Activated naive CD4-positive, alpha-beta T cell treated with Interleukin-2 at 50 U/mL for 16 hours (primary cell): ENCODE measurements at regions not wholly inside any gene's neighbourhood (a gene's known extent, or its start where the extent isn't known, plus 50 kb on each side); places are given as distances from the start of the nearest gene placed in this dataset.

ENCODE experiments used
- DNase-seq: peaks from one replicate; pipeline ENCODE4 v3.0.0-alpha.2; 2020

- no peak for DNase-seq
Measured at GRCh38 chr9:80158554-80159170, 586.9 kb downstream of the TLE4 start.

- no peak for DNase-seq
Measured at GRCh38 chr9:80158131-80158530, 586.4 kb downstream of the TLE4 start.

DNA sequence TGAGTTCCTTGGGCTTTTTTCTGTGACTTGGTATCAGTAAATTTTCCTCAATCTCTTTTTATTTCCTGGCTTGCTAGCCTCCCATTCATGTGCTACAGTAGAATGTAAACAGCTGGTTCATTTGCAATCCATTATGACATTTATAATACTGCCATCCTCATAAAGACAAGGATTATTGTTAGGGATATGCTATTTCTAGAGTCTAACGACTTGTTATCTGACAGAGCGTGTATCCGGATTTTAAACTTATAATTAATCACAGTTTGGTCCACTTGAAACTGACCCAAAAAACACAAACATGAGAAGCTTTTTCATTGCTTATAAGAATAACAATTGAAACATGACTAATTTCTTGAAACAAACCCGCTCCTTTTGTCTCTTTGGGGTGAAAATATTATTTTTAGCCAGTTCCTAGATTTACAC is 585.8 kb downstream of the TLE4 start:
- no peak for DNase-seq

DNA sequence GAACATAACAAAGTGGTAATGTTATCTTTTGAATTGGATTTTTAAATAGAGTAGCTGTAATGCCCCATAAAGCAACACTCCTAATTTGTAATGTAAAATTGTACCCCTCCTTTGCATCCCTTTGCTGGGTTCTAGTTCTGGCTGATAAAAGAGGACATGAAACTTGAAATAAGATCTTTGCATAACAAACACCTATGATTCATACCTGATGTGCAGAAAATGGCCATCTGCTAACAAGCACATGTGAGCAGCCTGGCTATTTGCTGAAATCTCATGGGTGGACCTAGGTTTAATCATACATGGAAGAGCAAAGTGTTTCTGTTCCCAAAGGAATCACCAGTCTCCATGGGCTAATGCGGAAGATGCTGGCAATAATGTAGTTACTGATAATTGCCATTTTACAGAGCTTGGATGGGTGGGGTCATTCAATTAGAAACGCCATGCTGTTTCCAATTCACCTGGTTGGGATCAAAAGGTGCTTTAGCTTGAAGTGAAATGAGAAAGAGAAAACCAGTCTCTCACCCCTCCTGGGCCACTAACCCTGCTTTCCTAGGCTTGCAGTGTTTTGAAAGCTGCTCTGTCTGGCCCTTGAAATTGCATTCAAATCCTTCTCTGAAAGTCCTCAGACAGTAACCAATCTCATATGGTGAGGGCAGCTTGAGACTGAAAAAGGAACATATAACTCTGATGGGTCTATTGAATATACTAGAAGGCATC is 585.1 kb downstream of the TLE4 start:
- DNase-seq: no peak

GRCh38 chr9:80156262-80156661 is 584.5 kb downstream of the TLE4 start:
- no peak for DNase-seq

DNA sequence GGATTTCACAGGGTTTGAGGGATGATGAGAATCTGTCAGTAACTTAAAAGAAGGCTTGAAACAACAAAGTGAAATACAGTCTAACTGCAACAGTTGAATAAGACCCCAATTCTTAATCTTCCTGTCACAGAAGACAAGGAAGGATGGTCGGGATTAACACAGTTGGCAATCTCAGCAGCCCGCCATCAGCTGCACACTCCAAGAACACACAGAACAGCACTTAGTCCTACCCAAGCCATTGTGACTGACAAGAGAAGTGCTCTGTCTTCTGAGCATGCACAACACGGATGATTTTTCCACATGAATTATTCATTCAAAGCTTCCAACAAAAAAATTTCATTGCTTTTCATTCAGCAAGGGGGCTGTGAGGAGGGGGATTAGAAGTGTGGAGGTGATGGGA is 576.1 kb downstream of the TLE4 start:
- no peak for DNase-seq

- no peak for DNase-seq
Measured at GRCh38 chr9:80146466-80146865, 574.7 kb downstream of the TLE4 start.

DNA sequence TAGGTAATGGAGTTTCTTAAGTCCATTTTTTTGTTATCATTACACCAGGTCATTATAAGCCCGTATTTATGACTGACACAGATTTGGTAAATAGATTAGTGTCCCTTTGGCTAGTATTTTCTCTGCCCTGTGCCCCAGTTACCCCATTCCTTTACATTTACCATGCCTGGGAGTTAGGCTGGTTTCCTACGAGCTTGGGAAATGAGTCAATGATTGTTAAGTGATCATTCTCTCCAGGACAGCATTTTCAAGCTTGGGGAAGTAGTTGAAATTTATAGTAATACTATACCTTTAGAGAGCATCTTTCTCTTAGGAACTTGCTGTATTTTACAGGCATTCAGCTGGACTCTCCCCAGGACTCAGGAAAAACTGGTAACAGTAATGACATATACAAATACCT is 573.1 kb downstream of the TLE4 start:
- DNase-seq: no peak

GRCh38 chr9:80144406-80144805 is 572.6 kb downstream of the TLE4 start:
- DNase-seq: no peak

DNA sequence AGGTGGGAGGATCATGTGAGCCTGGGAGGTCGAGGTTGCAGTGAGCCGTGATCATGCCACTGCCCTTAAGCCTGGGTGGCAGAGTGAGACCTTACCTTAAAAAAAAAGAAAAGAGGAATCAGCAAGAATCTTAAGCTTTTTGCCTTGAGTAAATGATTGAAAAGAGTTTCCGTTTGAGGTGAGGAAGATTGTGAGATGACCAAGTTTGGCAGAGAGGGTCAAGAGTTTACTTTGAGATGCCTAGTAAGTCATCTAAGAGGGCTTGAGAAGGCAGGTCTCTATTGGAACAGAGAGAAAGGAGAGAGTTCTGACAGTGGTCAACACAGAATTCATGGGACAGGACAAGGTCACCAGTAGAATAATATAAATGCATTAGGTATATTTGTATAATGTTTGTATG is 572.1 kb downstream of the TLE4 start:
- no peak for DNase-seq

DNA sequence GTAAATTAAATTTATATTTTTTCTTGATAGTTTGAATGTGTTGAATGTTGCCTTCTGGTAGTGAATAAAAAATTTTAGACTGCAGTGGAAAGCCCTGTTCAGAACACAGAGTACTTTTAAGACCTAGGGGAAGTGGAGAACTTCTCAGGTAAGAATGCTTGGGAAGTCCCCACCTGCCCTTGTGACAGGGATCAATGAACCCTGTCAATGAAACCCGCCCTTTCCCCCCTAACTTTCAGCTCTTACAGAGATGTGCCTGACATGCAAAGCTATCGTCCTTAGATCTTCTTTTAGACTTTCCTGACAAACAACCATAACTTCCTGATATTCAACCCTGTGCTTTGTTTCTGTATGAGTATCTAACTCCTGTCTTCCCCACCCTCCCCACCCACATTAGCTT is 562.7 kb downstream of the TLE4 start:
- no peak for DNase-seq

- DNase-seq: no peak
Measured at GRCh38 chr9:80131627-80132026, 559.9 kb downstream of the TLE4 start.

- DNase-seq: no peak
Measured at GRCh38 chr9:80127920-80128319, 556.2 kb downstream of the TLE4 start.

GRCh38 chr9:80125731-80126264 is 554.0 kb downstream of the TLE4 start:
- DNase-seq: no peak

- no peak for DNase-seq
Measured at GRCh38 chr9:80117031-80117430, 545.3 kb downstream of the TLE4 start.

DNA sequence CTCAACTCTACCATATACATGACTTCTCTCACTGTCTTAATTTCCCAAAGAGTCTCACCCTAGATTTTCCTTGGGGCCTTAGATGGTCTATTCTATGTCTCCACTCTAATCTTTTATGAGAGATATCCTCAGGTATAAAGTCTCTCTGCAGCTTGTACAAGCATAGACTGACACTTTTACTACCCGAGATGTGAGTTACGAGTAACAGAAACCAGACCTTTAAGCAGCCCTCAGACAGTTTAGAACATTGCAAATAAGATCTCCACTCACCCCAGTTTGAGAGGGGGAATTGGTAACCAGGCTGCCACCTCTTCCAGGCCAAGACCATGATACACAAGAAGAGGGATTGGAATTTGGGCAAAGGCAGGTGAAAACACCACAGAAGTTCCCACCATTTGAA is 542.5 kb downstream of the TLE4 start:
- DNase-seq: no peak

DNA sequence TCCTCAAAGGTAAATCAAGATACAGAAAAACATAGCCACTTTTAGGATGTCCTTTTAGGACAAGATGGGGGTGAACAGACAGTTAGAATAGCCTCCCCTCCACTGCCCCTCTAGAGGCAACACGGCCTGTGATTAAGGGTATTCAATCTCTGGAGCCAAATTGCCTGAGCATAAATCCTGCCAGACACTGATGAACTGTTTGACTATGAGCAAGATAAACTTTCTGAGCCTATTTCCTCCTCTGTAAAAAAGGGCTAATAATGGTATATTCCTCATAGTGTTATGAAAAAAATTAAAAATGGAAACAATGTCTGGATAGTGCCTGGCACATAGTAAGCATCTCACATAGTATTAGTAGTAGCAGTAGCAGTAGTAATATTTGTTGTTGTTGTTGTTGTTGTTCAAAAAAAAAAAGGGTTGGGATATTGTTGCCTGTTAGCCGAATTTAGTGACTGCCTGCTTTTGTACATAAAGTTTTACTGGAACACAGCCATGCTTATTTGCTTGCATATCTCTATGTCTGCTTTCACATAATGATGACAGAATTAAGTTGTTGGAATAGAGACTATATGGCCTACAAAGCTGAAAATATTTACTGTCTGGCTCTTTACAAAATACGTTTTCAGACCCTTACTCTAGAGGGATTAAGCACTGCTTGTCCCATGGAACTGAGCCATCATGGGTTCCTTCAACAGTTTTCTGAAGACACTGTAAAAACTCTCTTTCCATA is 536.3 kb downstream of the TLE4 start:
- DNase-seq: no peak

- DNase-seq: no peak
Measured at GRCh38 chr9:80097476-80097875, 525.7 kb downstream of the TLE4 start.

GRCh38 chr9:80094176-80094771 is 522.5 kb downstream of the TLE4 start:
- DNase-seq: no peak

DNA sequence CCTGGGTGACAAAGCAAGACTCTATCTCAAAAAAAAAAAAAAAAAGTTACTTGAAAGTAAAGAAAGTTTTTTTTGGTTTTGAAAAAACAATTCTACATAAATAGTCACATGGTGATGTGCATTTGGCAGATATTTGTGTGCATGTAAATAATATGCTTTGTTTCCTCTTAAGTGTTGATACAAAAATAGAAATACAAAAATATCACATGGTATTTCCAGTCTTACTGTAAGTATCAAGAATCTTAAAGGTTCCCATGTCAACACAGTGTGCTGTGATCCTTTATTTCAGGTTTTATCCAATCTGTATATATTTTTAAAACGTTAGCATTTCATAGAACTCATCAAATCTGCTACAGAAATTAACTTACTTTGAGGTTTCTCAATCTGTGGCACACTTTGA is 521.9 kb downstream of the TLE4 start:
- no peak for DNase-seq

GRCh38 chr9:80091526-80091925 is 519.8 kb downstream of the TLE4 start:
- DNase-seq: no peak

- no peak for DNase-seq
Measured at GRCh38 chr9:80090317-80090716, 518.6 kb downstream of the TLE4 start.

DNA sequence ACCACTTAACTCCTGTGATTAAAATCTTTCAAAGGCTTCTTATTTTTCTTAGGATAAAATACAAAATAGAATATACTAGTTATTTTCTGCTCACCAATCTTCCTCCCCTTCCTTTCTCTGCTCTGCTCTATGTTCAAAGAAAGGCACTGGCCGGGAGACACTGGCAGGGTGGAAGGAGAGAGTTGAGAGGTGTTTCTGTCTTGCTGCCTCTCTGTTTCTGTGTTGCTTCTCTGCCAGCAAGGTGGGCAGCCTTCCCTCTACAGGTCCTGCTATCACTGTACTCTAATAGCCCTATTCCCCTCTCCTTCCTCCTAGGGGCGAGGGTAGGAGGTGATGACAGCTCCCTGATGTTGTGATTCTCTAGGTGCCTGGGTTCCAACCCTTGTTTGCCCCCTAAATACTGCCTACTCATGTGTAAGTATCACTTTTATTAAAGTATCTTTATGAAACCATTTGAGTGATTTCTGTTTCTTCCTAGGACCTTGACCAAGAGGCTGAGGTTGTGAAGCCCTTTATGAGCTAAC is 515.1 kb downstream of the TLE4 start:
- no peak for DNase-seq
